A673 (cell line): ENCODE measurements at regions not wholly inside any gene's neighbourhood (a gene's known extent, or its start where the extent isn't known, plus 50 kb on each side); places are given as distances from the start of the nearest gene placed in this dataset.

ENCODE experiments used
- CTCF ChIP-seq: fragments of 300-800, 200-600 bp; sonication (generic); conservative IDR thresholded peaks from 2 replicates; pipeline ENCODE4 v1.5.1; 2017; ENCODE audit warnings: low read depth, mild to moderate bottlenecking, antibody characterized with exemption, low read length, moderate library complexity, mixed read lengths
- EZH2 ChIP-seq: fragments of 200-600 bp; sonication (generic); IDR thresholded peaks from 2 replicates; pipeline ENCODE4 v1.6.1; 2017; ENCODE audit warnings: borderline replicate concordance, low read depth, mild to moderate bottlenecking, mixed read lengths, antibody characterized with exemption, low read length; ENCODE audit not compliant: poor library complexity, severe bottlenecking

DNA sequence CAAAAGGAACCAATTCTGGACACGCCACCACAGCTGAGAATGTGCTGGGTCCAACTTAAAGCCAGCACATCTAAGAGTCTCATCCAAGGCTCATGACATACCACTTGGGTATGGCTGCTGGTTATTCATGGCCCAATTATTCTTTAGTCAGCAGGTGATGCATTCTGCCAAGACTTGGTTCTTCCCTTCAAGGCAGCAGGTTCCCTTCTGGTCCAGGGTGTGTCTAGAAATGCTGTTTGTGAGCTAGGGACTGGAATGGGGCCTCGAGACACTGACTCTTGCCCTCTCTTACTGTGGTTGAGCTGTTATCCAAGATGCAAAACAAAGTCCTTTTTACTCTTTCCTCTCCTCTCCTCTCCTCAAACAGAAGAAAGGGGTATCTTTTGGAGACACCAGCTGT, 522.6 kb downstream of the HINT1 start:
- TF ChIP-seq CTCF (no peak), EZH2 (no peak)
